GM18520 (cell line): ENCODE measurements at regions not wholly inside any gene's neighbourhood (a gene's known extent, or its start where the extent isn't known, plus 50 kb on each side); places are given as distances from the start of the nearest gene placed in this dataset.
"Not testable (repeated sequence)": the region's sequence is repeated elsewhere in the genome, so short reads cannot be mapped to it uniquely, and the experiment has no call there.

Source experiments
- ATAC-seq: cut with Tn5 transposase; IDR thresholded peaks from one replicate; pipeline ENCODE4 v1.9.1; 2021; ENCODE audit not compliant: unreplicated experiment

GRCh38 chr4:141340458-141340857 lies 119.8 kb downstream of the ZNF330 start:
- no peak for ATAC-seq

DNA sequence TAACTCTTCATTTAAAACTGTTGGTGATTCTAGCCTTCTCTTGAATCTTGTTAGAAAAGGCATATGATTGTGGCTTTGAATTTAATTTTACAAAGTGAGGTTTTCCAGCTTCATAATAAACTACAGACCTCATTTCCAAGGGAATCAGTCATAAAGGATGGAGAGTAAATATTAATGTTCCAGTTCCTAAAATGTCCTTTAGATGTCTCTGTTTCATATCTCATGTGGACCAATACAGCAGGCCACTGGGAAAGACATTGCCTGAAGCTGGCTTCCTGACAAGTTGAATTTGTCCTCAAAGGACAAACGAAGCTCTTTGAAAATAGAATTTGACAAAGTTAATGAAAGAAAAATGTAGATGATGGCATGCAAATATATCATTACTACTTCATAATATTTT lies 125.4 kb downstream of the ZNF330 start:
- no peak for ATAC-seq

DNA sequence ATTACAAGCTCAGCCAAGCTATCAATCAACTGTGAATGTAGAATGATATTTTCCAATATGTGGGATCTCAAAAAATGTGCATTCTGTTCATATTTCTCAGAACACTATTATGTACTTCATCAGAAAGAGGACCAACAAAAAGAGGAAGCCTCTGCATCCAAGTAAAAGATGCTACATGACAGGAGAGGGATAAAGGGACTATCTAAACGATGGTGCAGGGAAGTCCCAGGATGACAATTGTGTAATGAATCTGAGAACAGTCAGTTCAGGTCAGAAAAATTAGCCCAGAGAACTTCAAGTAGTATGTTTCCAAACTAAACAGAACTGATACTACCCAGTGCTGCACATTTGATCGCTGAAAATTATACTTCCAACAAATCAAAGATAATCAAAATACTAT lies 127.0 kb downstream of the ZNF330 start:
- ATAC-seq: no peak

- peak; percentile 41 for ATAC-seq
Measured at GRCh38 chr4:141348125-141348524, 127.4 kb downstream of the ZNF330 start.

- ATAC-seq: no peak
Measured at GRCh38 chr4:141348573-141348972, 127.9 kb downstream of the ZNF330 start.

DNA sequence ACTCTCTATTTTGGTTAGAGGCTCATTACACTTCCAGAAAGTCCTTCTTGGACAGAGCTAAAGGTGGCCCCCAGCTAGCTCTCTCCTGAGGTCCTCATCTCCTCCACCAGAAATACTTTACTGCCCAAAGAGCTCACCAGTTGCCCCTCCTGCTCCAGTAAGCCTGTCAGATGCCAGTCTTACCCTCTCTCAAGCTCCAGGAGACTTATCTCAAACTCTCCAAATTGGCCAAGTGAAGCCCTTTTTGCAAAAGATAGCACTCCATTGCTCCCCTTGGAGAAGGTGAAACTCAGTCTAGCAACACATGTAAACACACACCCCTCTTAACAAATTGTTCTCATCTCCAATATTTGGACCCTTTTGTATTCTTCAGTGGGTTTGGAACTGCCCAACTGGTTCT lies 128.5 kb downstream of the ZNF330 start:
- ATAC-seq: no peak

GRCh38 chr4:141350122-141350905 lies 129.6 kb downstream of the ZNF330 start:
- ATAC-seq: no peak

- ATAC-seq: no peak
Measured at GRCh38 chr4:141352331-141352730, 131.6 kb downstream of the ZNF330 start.

- no peak for ATAC-seq
Measured at GRCh38 chr4:141352909-141353525, 132.3 kb downstream of the ZNF330 start.

DNA sequence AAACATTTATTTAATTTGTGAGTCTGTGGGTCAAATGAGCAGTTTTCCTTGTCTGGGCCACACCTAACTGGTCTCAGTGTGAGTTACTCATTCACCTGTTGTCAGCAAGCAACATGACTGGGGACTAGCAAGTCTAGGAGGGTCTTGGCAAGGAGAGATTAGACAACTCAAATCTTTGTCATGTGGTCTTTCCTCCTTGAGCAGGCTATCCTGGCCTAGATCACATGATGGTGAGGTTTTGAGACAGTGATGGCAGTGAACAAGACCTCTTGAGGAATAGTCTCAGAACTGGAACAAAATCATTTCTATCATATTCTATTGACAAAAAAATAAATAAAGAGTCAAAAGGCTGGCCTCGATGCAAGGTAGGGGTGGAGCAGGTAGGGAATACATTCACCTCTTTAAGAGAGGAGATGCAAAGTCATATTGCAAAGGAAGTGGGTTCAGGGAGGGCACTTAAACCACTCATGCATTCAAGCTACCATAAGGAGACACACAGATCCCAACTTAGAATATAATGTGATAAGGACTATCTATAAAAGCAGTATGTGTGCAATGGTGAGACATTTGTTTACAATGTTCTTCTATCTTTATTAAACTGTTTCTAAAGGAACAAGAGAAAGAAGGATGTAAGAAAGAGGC lies 135.7 kb downstream of the ZNF330 start:
- no peak for ATAC-seq

DNA sequence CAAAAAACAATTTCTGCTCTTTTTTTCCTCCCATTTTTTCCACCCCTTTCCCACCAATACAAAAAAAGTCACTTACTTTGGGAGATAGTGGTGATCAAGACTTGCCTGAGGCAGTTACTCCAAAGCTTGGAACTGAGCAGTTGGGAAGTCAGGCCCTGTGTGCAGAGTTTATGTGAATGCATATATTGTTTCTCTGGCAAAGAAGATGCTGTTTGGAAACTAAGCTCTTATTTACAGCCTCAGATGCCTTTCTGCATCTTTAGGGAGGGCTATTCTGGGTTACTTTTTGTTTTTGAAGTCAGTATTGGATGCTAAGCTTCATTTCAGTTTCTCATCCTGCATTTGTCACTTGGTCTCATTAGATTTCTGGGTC lies 136.3 kb downstream of the ZNF330 start:
- no peak for ATAC-seq

DNA sequence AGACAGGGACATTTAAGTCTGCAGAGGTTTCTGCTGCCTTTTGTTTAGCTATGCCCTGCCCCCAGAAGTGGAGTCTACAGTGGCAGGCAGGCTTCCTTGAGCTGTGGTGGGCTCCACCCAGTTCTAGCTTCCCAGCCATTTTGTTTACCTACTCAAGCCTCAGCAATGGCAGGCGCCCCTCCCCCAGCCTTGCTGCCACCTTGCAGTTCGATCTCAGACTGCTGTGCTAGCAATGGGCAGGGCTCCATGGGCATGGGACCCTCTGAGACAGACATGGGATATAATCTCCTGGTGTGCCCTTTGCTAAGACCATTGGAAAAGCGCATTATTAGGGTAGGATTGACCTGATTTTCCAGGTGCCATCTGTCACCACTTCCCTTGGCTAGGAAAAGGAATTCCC lies 147.5 kb downstream of the ZNF330 start:
- not testable (repeated sequence) for ATAC-seq

GRCh38 chr4:141371206-141371605 lies 150.5 kb downstream of the ZNF330 start:
- ATAC-seq: no peak

DNA sequence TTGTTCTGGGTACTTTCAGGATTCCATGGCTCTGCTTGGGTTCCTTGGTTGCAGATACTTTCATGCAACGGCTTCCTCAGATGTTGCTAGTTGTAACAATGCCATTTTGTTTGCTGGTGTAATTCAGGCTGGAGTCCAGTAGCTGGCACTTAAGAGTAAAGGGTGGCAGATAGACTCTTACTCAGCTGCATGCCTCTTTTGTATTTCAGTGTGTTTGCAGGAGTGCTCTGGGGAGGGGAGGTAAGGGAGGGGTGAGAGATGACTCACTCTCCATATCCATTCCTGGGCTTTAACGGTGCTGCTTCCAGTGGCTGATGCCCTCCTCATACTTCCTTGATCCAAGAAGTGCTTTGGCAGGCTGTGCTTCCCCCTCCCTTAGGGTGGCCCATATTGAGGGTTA lies 155.2 kb downstream of the ZNF330 start:
- ATAC-seq: no peak

- peak; percentile 90 for ATAC-seq
Measured at GRCh38 chr4:141376769-141377168, 156.1 kb downstream of the ZNF330 start.

GRCh38 chr4:141387299-141387698 lies 166.6 kb downstream of the ZNF330 start:
- no peak for ATAC-seq

DNA sequence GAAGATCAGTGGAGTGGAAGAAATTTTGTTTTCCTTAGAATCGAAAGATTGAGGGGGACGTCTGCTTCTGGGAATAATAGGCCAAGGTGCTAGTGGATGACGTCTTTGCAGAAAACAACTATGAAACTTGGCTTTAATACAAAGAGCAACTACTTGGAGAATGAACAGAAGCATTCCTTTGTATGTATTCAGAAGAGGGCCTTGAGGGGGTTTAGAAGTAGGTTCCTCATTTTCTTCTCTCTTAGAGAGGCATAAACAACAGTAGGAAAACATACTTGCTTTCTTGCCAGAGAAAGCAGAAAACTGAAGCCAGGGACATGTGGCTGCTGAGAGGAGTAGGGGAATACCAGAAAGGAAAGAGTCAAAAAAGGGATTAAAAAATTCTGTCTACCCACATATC lies 167.8 kb downstream of the ZNF330 start:
- ATAC-seq: no peak

DNA sequence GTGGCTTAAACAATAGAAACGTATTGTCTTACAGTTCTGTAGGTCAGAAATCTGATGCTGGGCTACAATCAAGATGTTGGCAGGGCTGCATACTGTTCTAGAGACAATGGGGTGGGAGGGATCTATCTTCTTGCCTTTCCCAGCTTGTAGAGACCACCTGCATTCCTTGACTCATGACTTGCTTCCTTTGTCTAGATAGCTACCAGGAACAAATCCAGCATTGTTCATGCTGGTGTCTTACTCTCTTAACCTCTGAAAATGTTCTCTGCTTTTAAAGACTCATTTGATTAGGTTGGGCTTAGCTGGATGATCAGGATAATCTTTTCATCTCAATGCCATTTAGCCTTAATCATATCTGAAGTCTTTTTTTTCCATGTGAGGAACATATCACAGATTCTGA lies 169.0 kb downstream of the ZNF330 start:
- ATAC-seq: no peak

- ATAC-seq: no peak
Measured at GRCh38 chr4:141390571-141390970, 169.9 kb downstream of the ZNF330 start.

DNA sequence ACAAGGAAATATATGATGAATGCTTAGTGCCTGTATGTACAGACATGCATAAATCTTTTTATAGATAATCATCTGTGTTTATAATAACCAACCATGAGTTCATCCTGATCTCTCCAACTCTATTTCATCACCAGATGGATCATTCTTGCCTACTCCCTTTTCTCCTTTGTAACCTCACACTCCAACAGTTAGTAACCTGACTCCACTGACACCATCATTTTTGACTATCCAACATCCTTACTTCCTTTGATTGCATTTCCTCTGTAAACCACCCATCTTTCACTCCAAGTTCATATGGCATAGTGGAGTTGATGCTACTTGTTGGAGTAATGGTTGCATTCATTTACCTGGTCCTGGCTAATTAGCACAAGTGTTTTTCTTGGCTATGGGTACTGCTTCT lies 170.6 kb downstream of the ZNF330 start:
- ATAC-seq: no peak

- no peak for ATAC-seq
Measured at GRCh38 chr4:141391771-141392170, 171.1 kb downstream of the ZNF330 start.

GRCh38 chr4:141395246-141395830 lies 174.6 kb downstream of the ZNF330 start:
- no peak for ATAC-seq
